ENCODE measurements at regions not wholly inside any gene's neighbourhood (a gene's known extent, or its start where the extent isn't known, plus 50 kb on each side); places are given as distances from the start of the nearest gene placed in this dataset.

- no peaks in the 10 kb centered on the region for H3K36me3 ChIP-seq (ENCODE audit: control insufficient read depth in 4 of 4, insufficient read depth in 3 of 4, low read depth in 1 of 4, low read length in 3 of 4)
- 72% methylated on average over 2 of the region's 2 CpGs for WGBS
- no peaks in the 10 kb centered on the region for H3K4me1 ChIP-seq (ENCODE audit: control insufficient read depth in 4 of 4, insufficient read depth in 4 of 4, low read length in 3 of 4)
- no peaks in the 10 kb centered on the region for H3K27me3 ChIP-seq (ENCODE audit: control insufficient read depth in 4 of 4, insufficient read depth in 4 of 4, low read length in 3 of 4)
- DNase-seq (ENCODE audit: low spot score) = no peak
- TF ChIP-seq HNF4A (conservative IDR thresholded peaks at IDR 0.05) = no peak
- no peak for TF ChIP-seq MAX (IDR thresholded peaks at IDR 0.05)
- no peak for TF ChIP-seq TAF1 (conservative IDR thresholded peaks at IDR 0.05)
- TF ChIP-seq ATF3 (IDR thresholded peaks at IDR 0.05) = no peak
- no peak for TF ChIP-seq ZBTB33 (IDR thresholded peaks at IDR 0.05)
- no peak for TF ChIP-seq RXRA (IDR thresholded peaks at IDR 0.05)
- TF ChIP-seq GABPA (IDR thresholded peaks at IDR 0.05 in 1 of 2, conservative IDR thresholded peaks at IDR 0.05 in 1 of 2) = no peak
- no peak for TF ChIP-seq YY1 (IDR thresholded peaks at IDR 0.05)
- TF ChIP-seq REST (IDR thresholded peaks at IDR 0.05) = no peak
- TF ChIP-seq FOXA2 (IDR thresholded peaks at IDR 0.05) = no peak
- TF ChIP-seq NR2F2 (IDR thresholded peaks at IDR 0.05) = no peak
- TF ChIP-seq SP1 (IDR thresholded peaks at IDR 0.05) = no peak
- TF ChIP-seq CTCF (IDR thresholded peaks at IDR 0.05; ENCODE audit: low read depth, low read length, missing input control) = no peak
- no peak for TF ChIP-seq RAD21 (IDR thresholded peaks at IDR 0.05)
- H3K4me3 ChIP-seq (ENCODE audit: low read depth in 1 of 3, low read length in 3 of 3) = no peak overlapping the region
- H3K27ac ChIP-seq (ENCODE audit: low read depth in 1 of 2, low read length in 2 of 2) = no peak overlapping the region
- H3K9me3 ChIP-seq (ENCODE audit: control insufficient read depth in 4 of 4, low read length in 3 of 4) = peaks cover 0 to 9% (median under 1%) of the 10 kb centered on the region in 4 donors
- H3K9ac ChIP-seq (ENCODE audit: low read depth in 1 of 2, low read length in 2 of 2) = no peak overlapping the region
Measured at GRCh38 chr5:123790226-123790625, 278.2 kb downstream of the CSNK1G3 start.

- Histone ChIP-seq H3K36me3 (ENCODE audit: control insufficient read depth in 4 of 4, insufficient read depth in 3 of 4, low read depth in 1 of 4, low read length in 3 of 4) (no peaks in the 10 kb centered on the region), H3K9me3 (ENCODE audit: control insufficient read depth in 4 of 4, low read length in 3 of 4) (peaks cover 0 to 9% (median under 1%) of the 10 kb centered on the region in 4 donors), H3K4me1 (ENCODE audit: control insufficient read depth in 4 of 4, insufficient read depth in 4 of 4, low read length in 3 of 4) (no peaks in the 10 kb centered on the region), H3K27me3 (ENCODE audit: control insufficient read depth in 4 of 4, insufficient read depth in 4 of 4, low read length in 3 of 4) (peaks cover 0 to 3% (median 0%) of the 10 kb centered on the region in 4 donors), H3K27ac (ENCODE audit: low read depth in 1 of 2, low read length in 2 of 2) (no peak overlapping the region), H3K4me3 (ENCODE audit: low read depth in 1 of 3, low read length in 3 of 3) (no peak overlapping the region), H3K9ac (ENCODE audit: low read depth in 1 of 2, low read length in 2 of 2) (no peak overlapping the region)
- DNase-seq (ENCODE audit: low spot score) = no peak
- TF ChIP-seq GABPA (IDR thresholded peaks at IDR 0.05 in 1 of 2, conservative IDR thresholded peaks at IDR 0.05 in 1 of 2) (no peak), CTCF (IDR thresholded peaks at IDR 0.05; ENCODE audit: low read depth, low read length, missing input control) (no peak), FOXA1 (IDR thresholded peaks at IDR 0.05) (no peak), ATF3 (IDR thresholded peaks at IDR 0.05) (no peak), ZBTB33 (IDR thresholded peaks at IDR 0.05) (no peak), TAF1 (conservative IDR thresholded peaks at IDR 0.05) (no peak), YY1 (IDR thresholded peaks at IDR 0.05) (no peak)
Measured at GRCh38 chr5:123787635-123788034, 275.7 kb downstream of the CSNK1G3 start.
